ENCODE measurements at regions not wholly inside any gene's neighbourhood (a gene's known extent, or its start where the extent isn't known, plus 50 kb on each side); places are given as distances from the start of the nearest gene placed in this dataset.

DNA sequence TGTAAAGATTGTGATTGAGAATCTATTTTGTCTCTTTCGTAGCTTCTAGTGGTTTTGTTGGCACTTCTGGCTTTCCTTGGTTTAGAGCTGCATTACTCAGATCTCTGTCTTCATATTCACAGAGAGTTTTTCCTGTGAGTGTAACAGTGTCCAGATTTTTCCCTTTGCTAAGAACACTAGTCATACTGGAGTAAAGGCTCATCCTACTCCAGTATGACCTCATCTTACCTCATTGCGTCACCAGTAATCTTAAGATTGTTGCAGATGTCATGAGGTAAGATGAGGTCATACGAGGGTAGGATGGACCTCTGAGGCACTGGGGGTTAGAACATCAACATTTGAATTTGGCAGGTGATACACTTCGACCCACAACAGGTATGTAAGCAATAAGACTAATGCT is 461.2 kb downstream of the FLRT2 start:
- no peak for DNase-seq (ENCODE audit: low spot score)

DNA sequence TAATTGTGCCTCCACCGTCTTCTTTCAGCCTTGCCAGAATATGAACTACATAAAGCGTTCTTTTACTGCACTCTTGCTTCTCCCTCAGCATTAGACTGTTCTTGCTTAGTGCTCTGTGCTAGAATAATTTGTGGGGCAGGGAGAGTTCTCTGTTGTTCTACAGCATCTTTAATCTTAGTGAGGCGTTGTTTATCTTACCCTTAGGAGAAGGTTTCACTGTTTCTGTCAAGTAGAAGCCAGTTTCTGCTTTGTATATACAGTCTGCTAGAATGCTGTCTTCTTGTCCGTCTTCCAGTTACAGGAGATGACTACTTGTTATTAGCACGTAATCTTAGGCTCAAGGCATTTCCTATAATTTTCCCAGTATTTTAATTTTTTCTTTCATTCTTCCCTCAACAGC is 458.0 kb downstream of the FLRT2 start:
- no peak for DNase-seq (ENCODE audit: low spot score)

DNA sequence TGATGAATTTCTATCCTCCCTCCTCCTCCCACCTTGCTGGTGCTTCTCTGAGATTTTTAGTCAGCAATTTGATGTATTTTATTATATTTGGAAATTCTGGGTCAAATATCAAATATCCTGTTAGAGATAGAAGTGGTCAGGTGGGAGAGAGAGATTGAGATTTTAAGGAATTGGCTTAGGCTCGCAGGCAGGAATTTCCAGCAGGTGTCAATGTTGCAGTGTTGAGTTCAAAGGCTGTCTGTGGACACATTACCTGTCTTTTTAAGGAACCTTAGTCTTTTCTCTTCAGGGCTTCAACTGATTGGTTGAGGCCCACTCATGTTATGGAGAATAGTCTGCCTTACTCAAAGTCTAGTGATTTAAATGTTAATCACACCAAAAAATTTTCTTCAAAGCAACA is 457.3 kb downstream of the FLRT2 start:
- DNase-seq (ENCODE audit: low spot score), result no peak

DNA sequence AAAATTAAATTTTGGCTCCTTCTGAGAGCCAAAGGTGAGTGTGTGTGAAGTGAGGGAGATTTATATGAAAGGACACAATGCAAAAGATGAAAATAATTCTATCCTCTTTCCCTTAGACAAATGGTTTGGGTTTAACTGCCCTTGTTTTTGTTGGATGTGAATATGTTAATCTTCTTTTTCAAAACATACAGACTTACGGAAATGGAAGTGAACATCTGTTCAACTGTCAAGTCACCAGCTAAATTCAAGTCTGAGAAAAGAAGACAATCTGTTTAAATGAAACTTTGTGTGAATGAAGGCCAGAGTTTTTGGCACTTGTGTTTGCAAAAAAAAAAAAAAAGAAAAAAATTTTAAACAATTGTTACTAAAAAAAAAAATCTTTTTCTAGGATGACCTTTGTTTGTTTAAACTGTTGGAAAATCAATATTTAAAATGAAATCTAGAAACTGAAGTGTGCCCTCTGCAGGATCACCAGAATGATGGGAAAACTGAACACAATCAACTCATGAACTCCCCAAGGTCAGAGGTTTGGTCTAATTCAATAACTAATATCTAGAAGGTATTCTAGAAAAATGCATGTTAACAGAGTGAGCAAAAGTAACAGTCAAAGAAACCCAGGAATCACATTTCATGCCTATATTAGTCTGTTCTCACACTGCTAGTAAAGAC is 448.8 kb downstream of the FLRT2 start:
- no peak for DNase-seq (ENCODE audit: low spot score)

DNA sequence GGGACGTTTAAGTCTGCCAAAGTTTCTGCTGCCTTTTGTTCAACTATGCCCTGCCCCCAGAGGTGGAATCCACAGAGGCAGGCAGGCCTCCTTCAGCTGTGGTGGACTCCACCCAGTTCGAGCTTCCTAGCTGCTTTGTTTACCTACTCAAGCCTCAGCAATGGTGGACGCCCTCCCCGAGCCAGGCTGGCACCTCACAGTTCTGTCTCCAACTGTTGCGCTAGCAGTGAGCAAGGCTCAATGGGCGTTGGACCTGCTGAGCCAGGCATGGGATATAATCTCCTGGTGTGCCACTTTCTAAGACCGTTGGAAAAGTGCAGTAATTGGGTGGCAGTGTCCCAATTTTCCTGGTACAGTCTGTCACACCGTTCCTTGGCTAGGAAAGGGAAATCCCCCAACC is 444.7 kb downstream of the FLRT2 start:
- DNase-seq (ENCODE audit: low spot score), result no peak

DNA sequence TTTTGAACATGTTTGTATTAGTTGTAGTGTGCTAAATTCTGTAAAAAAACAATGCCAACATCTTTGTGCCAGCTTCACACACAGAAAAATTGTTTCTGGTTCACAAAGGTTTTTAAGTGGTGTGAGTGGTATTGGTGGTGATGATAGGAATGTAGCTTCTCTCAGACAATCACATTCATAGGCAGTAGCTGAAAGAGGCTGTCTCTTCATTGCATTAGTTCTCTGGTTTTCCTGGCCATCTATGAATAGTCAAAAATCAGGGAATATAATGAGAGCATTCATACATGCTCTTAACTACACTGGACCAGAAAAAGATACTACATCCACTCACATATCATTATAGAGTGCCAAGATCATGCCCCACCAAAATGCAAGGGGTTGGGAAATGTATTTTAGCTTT is 433.5 kb downstream of the FLRT2 start:
- no peak for DNase-seq (ENCODE audit: low spot score)

DNA sequence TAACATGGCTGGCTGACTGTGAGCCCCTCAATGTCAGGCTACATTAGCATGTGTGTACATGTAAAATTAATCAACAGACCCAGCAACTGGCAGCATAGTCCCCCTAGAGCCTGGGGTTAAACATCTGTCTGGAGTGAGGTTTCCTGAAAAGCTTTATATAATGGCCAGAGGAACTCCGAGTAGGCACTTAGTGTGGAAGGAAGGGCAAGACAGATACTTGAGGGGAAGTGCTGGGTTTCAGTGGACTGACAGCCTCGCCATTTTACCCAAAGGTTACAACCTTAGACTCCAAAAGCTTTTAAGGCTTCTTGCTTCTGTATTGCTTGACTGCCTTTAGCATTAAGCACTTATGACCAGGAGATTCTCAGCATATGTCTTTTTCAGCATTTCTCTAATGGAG is 430.8 kb downstream of the FLRT2 start:
- DNase-seq (ENCODE audit: low spot score), result no peak

DNA sequence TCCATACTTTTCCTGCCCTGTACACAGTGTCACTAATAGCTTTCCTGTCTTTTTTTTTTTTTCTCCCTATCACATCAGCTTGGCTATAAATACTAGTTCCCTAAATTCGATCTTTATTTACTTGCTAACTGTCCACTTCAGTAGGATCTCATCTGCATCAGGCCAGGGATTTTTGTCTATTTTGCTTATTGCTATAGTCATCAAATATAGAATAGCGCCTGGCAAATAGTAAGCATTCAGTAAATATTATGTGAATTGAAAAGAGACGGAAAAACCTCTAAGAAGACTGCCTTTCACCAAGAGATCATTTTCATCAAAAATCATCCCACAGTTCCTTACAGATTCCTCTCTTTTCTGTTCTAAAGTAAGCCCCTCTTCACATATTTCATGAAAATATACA is 429.1 kb downstream of the FLRT2 start:
- DNase-seq (ENCODE audit: low spot score), result no peak

DNA sequence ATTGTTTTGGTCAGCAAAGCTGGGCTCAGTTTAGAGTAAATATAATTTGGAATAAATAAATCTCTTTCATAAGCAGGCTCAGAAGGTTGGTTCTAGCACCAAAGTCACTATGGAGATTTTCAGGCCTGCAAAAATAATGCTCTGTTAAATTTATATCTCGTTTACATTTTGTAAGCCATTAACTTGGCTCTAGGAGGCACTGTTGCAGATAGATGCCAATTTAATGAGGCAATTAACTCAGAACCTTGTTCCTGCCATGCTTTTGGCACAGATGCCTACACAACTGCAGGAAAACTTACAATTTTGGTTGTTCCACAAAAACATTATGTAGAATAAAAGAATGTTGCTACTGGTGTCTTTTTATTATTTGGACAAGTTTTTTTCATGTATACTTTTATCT is 428.1 kb downstream of the FLRT2 start:
- no peak for DNase-seq (ENCODE audit: low spot score)

DNA sequence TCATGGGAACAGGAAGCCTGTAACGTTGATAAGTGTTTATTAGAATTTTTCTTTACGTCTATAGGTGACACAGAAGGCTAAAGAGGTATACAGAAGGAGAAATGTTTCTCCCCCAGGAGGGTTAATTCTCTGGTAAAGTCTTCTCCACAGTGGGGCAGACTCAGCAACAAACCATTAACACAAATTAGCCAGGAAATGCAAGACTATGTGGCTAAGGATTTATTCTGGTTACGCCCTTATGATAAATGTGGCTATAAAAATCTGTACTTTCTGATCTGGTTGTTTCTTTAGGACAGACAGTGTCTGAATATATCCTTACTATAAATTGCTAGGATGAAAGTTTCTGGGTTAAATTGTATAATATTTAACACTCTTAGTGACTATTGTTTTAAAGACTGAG is 423.3 kb downstream of the FLRT2 start:
- DNase-seq (ENCODE audit: low spot score), result no peak

DNA sequence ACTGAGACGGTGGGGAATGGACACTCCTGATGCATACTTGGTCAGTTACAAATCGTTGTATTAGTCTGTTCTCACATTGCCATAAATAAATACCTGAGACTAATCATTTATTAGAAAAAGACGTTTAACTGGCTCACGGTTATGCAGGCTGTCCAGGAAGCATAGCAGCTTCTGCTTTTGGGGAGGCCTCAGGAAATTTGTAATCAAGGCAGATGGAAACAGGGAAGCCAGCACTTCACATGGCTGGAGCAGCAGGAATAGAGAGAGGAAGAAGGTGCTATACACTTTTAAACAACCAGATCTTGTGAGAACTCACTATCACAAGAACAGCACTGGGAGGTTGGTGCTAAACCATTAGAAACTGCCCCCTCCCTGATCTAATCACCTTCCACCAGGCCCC is 418.2 kb downstream of the FLRT2 start:
- DNase-seq (ENCODE audit: low spot score), result no peak

DNA sequence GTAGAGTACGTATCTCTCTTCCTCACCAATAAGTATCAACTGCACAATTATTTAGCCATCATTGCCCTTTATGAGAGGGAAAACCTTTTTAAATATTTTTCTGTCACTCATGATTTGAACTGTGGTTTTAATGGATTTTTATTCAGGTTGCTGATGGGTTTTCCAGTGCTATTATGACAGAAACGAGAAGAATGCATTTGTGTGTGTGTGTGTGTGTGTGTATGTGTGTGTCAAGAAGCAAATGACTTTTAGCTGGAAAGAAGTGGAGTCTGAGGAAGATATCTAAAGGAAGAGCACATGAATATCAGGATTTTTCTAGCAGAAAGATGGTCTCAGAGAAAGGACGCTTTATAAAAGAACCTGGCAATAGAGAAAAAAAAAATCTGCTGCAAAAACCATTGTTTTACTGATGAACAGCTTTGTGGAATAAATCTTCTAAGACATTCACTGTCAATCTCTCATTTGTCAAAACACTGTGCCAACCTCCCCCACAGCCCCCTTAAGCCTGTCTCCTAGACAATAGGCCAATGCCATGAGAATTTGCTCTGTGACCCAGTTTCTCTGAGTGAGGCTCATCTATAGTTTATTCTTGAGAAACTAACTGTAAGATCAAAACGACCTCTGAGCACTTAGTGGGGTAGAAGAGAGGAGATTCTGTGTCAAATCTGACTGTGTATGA is 417.7 kb downstream of the FLRT2 start:
- DNase-seq (ENCODE audit: low spot score), result no peak

DNA sequence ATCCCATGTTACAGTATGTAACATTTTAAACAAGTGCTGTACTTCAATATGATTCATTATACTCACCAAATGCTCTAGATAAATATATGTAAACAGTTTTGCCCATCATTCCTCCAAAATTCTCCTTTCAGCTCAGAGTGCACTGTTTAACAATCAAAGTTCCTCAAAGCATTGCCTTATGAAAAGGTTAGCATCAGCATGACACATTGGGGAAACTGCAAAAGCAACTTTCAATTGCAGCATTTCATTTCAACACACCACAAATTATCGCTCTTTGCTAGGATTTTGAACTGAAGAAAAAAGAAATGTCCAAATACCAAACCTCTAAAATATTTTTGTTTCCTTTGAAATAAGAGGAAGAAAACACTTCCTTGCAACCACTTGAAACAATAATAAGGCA is 413.2 kb downstream of the FLRT2 start:
- no peak for DNase-seq (ENCODE audit: low spot score)

DNA sequence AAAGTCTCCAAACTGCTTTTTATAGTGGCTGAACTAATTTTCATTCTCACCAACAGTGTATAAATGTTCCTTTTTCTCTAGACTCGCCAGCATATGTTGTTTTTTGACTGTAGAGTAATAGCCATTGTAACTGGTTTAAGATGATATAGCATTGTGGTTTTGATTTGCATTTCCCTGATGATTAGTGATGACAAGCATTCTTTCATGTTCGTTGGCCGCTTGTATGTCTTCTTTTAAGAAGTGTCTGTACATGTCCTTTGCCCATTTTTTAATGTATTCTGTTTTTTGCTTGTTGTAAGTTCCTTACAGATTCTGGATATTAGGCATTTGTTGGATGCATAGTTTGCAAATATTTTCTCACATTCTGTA is 404.9 kb downstream of the FLRT2 start:
- no peak for DNase-seq (ENCODE audit: low spot score)

DNA sequence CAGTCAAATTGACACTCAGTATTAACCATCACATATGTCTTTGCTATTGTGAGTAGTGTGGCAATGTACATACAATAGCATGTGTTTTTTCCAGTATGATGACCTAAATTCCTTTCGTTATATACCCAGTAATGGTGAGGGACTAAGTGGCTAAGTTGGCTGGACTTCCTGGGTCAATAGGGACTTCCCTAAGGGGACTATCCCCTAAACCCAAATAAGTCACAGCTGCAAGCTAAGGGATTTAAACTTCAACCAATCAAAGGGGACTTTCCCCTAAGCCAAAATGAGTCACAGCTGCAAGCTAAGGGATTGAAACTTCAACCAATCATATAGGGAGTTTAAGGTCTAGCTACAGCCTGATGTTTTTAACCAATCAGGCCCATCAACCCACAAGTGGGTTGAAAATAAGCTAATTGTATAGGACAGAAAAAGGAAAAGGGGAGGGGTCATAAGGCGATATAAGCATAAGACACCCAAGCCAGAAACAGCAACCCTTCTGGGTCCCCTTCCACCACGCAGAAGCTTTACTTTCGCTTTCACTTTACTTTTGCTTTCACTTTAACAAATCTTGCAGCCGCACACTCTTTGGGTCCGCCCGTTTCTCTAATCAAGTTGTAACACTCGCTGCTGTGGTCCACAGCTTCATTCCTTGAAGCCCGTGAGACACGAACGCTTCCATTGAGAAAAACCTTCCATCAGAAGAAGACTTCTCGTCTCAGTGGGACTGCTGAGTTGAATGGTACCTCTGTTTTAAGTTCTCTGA is 404.4 kb downstream of the FLRT2 start:
- DNase-seq (ENCODE audit: low spot score), result no peak

DNA sequence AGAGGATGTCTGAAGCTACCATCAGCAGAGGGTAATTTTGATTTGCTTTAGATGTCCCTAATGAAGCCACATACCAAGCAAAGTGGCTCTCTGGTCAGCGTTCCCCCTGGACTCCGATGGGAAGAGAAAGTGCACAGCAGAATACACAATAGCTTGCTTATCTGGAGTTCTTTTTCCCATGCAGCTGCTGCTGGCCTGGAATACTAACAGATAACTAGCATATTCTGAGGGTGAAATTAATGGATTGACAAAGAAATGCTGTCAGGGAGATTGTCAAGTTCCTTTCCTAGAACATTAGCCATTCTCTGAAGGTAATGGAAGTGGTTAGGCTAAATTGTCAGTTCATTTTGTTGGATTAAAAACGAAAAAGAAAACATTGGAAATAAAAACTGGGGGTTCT is 391.3 kb downstream of the FLRT2 start:
- DNase-seq (ENCODE audit: low spot score), result no peak

DNA sequence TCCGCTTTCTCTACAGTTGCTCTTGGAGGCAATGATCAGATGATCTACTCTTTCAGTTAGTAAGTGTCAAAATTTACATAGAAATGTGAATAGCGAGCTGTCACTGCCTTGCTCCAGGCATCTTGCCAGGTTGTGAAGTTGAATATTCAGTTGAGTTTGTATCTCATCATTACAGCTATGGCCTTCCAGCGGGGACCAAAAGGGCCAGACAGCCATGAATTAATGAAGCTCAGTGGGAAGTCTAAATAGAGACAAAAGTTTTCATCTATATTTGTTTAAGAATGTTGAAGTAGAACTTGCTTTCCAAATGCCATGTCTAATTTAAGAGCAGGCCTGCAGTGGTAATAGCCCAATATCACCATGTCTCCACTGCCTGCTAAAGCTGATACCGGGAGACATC is 387.8 kb downstream of the FLRT2 start:
- no peak for DNase-seq (ENCODE audit: low spot score)

DNA sequence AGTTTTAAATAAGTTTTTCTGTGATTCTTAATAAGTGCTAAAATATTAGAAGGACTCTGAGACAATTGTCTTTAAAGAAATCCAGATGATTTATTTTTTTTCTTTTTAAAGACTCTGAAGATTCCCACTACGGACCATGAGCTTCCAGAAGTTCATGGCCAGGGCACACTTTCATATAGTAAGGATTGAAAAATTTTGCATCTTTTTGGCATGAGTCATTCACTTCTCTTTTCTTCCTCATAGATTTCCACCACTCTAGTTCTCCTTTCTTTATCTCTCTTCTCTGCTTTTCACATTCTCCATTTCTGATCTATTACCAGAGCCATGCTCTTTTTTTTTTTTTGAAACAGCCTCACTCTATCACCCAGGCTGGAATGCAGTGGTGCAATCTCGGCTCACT is 385.8 kb downstream of the FLRT2 start:
- DNase-seq (ENCODE audit: low spot score), result no peak

DNA sequence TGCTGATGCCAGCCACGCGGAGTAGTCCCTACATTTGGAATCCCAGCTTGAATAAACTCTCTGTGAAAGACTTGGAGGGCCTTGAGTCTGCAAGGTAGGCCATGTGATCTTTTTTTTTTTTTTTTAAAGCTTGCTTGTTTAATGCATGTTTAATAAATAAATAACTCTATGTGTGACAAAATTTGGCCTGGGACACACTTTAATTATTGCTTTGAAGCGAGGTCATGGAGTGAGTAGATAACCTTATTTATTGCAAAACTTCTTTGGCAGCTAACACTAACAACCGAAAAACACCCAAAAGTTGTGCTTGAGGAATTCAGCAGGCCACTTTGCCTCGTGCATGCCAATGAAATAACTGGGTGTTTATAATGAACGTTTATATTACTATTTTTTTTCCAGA is 382.2 kb downstream of the FLRT2 start:
- DNase-seq (ENCODE audit: low spot score), result no peak

DNA sequence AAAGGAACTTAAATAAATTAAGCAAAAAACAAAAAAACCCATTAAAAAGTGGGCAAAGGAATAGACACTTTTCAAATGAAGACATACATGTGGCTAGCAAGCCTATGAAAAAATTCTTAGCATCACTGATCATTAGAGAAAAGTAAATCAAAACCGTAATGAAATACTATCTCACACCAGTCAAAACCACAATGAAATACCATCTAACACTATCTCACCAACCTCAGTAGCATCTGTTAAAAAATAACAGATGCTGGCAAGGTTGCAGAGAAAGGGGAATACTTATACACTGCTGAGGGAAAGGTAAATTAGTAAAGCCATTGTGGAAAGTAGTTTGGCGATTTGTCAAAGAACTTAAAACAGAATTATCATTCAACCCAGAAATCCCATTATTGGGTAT is 381.1 kb downstream of the FLRT2 start:
- DNase-seq (ENCODE audit: low spot score), result no peak

DNA sequence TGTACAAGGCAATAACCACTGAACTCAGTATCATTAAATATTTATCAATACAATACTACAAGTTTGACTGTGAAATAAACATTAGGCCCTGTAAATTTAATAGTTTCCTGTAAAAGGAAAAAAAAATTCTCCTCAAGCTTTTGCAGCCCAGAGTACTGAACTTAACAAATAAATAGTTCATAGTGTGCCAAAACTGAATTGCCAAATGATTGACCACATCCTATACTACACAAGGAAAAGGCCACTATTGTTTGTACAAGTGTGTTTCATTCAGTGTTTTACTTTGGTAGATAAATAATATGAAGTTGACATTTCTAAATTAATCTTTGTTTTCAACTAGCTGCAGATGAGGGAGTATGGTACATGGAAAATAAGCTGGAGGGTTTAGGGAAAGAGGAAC is 379.6 kb downstream of the FLRT2 start:
- DNase-seq (ENCODE audit: low spot score), result no peak

DNA sequence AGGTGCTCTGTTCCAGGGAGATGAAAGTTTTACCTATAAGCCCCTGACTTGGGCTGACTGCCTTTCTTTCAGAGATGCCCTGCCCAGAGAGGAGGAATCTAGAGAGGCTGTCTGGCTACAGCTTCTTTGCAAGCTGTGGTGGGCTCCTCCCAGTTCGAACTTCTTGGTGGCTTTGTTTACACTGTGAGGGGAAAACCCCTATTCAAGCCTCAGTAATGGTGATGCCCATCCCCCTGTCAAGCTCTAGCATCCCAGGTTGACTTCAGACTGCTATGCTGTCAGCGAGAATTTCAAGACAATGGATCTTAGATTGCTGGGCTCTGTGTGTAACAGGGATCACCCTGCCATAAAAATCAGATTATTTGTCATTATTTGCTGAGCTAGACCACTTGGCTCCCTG is 377.6 kb downstream of the FLRT2 start:
- no peak for DNase-seq (ENCODE audit: low spot score)

DNA sequence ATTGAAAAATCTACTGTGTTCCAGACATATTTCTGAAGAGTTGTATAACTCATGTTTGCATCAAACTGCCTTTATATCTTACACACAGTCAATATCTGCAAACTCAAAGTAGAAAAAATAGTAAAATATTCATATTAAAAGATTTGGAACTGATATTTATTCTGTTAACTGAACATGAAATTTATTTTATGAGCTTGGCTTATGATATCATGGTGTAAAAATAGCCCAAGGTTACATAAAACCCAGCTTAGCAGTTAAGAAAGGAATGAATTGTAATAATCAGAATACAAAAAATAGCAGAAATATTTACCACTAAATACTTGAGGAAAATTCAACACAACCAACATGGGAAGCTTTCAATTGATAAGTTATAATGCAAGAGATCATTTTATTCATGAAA is 367.9 kb downstream of the FLRT2 start:
- DNase-seq (ENCODE audit: low spot score), result no peak

DNA sequence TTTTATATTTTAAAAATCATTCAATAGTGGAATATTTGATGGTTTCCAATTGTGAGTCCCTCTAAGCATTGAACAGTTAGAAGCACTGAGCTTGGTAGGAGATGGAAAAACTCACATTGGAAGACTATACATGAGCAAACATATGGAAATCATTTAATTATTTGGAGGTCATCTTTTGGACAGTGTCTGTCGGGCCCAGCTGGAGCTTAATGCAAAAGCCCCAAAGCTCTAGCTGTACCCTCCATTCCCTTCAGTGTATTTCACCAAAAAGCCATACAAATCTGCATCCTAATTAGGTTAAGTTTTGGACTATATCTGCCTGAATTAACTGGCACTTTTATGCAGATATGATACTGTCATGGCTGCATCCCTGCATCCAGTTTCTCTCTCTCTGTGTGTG is 365.7 kb downstream of the FLRT2 start:
- no peak for DNase-seq (ENCODE audit: low spot score)
